ENCODE measurements at regions not wholly inside any gene's neighbourhood (a gene's known extent, or its start where the extent isn't known, plus 50 kb on each side); places are given as distances from the start of the nearest gene placed in this dataset.

DNA sequence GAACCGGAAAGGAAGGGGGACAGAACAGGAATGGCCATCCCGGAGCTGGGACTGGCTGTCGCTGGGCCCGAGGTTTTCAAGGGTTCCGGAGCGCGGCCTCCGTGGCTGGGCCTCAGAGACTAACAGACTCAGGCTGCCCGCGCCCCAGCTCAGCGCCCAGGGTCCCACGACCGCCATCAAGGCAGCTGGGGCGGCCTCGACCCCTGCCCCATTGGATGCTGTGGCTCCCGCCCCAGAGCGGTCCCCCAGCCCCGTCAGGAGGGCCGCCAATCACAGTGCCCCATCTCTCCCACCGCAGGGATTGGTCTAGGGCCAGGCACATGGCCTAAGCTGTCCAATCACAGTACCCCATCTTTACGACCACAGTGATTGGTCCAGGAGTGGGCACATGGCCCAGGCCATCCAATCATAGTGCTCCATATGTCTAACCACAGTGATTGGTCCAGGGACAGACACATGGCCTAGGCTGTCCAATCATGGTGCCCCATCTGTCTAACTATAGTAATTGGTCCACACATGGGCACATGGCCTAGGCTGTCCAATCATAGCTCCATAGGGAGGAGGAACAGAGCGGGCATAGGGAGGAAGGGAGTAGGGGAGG is 105.3 kb upstream of the NKX1-1 start:
- Histone ChIP-seq H3K36me3 (ENCODE audit: control insufficient read depth, insufficient read depth, low read length) (no peaks in the 10 kb centered on the region), H3K27me3 (replicated peaks; ENCODE audit: control insufficient read depth, insufficient read depth, low read length, poor library complexity, severe bottlenecking) (peaks cover 3% of the 10 kb centered on the region), H3K4me1 (ENCODE audit: control insufficient read depth, insufficient read depth, low read length, poor library complexity, severe bottlenecking) (peaks cover 3% of the 10 kb centered on the region), H3K9me3 (ENCODE audit: control insufficient read depth, low read length) (no peaks in the 10 kb centered on the region), H3K4me3 (ENCODE audit: insufficient read depth, low read depth, low read length, poor library complexity, severe bottlenecking) (no peak overlapping the region), H3K27ac (ENCODE audit: insufficient read depth, low read length, poor library complexity, severe bottlenecking) (no peak overlapping the region)
- DNase-seq: peak in 2 of 3 donors; percentile 17 to 54

- DNase-seq: no peak
Measured at GRCh38 chr4:1510931-1511330, 104.7 kb upstream of the NKX1-1 start.

GRCh38 chr4:1509366-1509765 is 103.1 kb upstream of the NKX1-1 start:
- H3K4me1 ChIP-seq (ENCODE audit: control insufficient read depth, insufficient read depth, low read length, poor library complexity, severe bottlenecking): peaks cover 3% of the 10 kb centered on the region
- peaks cover 3% of the 10 kb centered on the region for H3K27me3 ChIP-seq (replicated peaks; ENCODE audit: control insufficient read depth, insufficient read depth, low read length, poor library complexity, severe bottlenecking)
- no peaks in the 10 kb centered on the region for H3K9me3 ChIP-seq (ENCODE audit: control insufficient read depth, low read length)
- H3K4me3 ChIP-seq (ENCODE audit: insufficient read depth, low read depth, low read length, poor library complexity, severe bottlenecking): no peak overlapping the region
- no peak overlapping the region for H3K27ac ChIP-seq (ENCODE audit: insufficient read depth, low read length, poor library complexity, severe bottlenecking)
- H3K36me3 ChIP-seq (ENCODE audit: control insufficient read depth, insufficient read depth, low read length): no peaks in the 10 kb centered on the region
- DNase-seq: no peak

More at GRCh38 chr4:1510931-1511330, 104.7 kb upstream of the NKX1-1 start:
- Histone ChIP-seq H3K9me3 (ENCODE audit: control insufficient read depth, low read length) (no peaks in the 10 kb centered on the region), H3K27me3 (replicated peaks; ENCODE audit: control insufficient read depth, insufficient read depth, low read length, poor library complexity, severe bottlenecking) (peaks cover 3% of the 10 kb centered on the region), H3K4me3 (ENCODE audit: insufficient read depth, low read depth, low read length, poor library complexity, severe bottlenecking) (no peak overlapping the region), H3K4me1 (ENCODE audit: control insufficient read depth, insufficient read depth, low read length, poor library complexity, severe bottlenecking) (peaks cover 3% of the 10 kb centered on the region), H3K36me3 (ENCODE audit: control insufficient read depth, insufficient read depth, low read length) (no peaks in the 10 kb centered on the region), H3K27ac (ENCODE audit: insufficient read depth, low read length, poor library complexity, severe bottlenecking) (no peak overlapping the region)

- DNase-seq: no peak
- peaks cover 2% of the 10 kb centered on the region for H3K27me3 ChIP-seq (replicated peaks; ENCODE audit: control insufficient read depth, insufficient read depth, low read length, poor library complexity, severe bottlenecking)
- no peak overlapping the region for H3K4me3 ChIP-seq (ENCODE audit: insufficient read depth, low read depth, low read length, poor library complexity, severe bottlenecking)
- no peaks in the 10 kb centered on the region for H3K36me3 ChIP-seq (ENCODE audit: control insufficient read depth, insufficient read depth, low read length)
- H3K4me1 ChIP-seq (ENCODE audit: control insufficient read depth, insufficient read depth, low read length, poor library complexity, severe bottlenecking): peaks cover 3% of the 10 kb centered on the region
- no peaks in the 10 kb centered on the region for H3K9me3 ChIP-seq (ENCODE audit: control insufficient read depth, low read length)
- H3K27ac ChIP-seq (ENCODE audit: insufficient read depth, low read length, poor library complexity, severe bottlenecking): no peak overlapping the region
Measured at GRCh38 chr4:1508161-1509160, 102.2 kb upstream of the NKX1-1 start.

GRCh38 chr4:1506956-1507721 is 100.9 kb upstream of the NKX1-1 start:
- Histone ChIP-seq H3K27ac (ENCODE audit: insufficient read depth, low read length, poor library complexity, severe bottlenecking) (no peak overlapping the region), H3K4me1 (ENCODE audit: control insufficient read depth, insufficient read depth, low read length, poor library complexity, severe bottlenecking) (no peaks in the 10 kb centered on the region), H3K27me3 (replicated peaks; ENCODE audit: control insufficient read depth, insufficient read depth, low read length, poor library complexity, severe bottlenecking) (no peaks in the 10 kb centered on the region), H3K4me3 (ENCODE audit: insufficient read depth, low read depth, low read length, poor library complexity, severe bottlenecking) (no peak overlapping the region), H3K36me3 (ENCODE audit: control insufficient read depth, insufficient read depth, low read length) (no peaks in the 10 kb centered on the region), H3K9me3 (ENCODE audit: control insufficient read depth, low read length) (no peaks in the 10 kb centered on the region)
- DNase-seq: no peak

- no peak overlapping the region for H3K4me3 ChIP-seq (ENCODE audit: insufficient read depth, low read depth, low read length, poor library complexity, severe bottlenecking)
- H3K36me3 ChIP-seq (ENCODE audit: control insufficient read depth, insufficient read depth, low read length): no peaks in the 10 kb centered on the region
- H3K4me1 ChIP-seq (ENCODE audit: control insufficient read depth, insufficient read depth, low read length, poor library complexity, severe bottlenecking): no peaks in the 10 kb centered on the region
- H3K27me3 ChIP-seq (replicated peaks; ENCODE audit: control insufficient read depth, insufficient read depth, low read length, poor library complexity, severe bottlenecking): no peaks in the 10 kb centered on the region
- no peaks in the 10 kb centered on the region for H3K9me3 ChIP-seq (ENCODE audit: control insufficient read depth, low read length)
- DNase-seq: no peak
- H3K27ac ChIP-seq (ENCODE audit: insufficient read depth, low read length, poor library complexity, severe bottlenecking): no peak overlapping the region
Measured at GRCh38 chr4:1505511-1506460, 99.5 kb upstream of the NKX1-1 start.

- DNase-seq: no peak
- Histone ChIP-seq H3K27ac (ENCODE audit: insufficient read depth, low read length, poor library complexity, severe bottlenecking) (no peak overlapping the region), H3K27me3 (replicated peaks; ENCODE audit: control insufficient read depth, insufficient read depth, low read length, poor library complexity, severe bottlenecking) (no peaks in the 10 kb centered on the region), H3K4me1 (ENCODE audit: control insufficient read depth, insufficient read depth, low read length, poor library complexity, severe bottlenecking) (no peaks in the 10 kb centered on the region), H3K4me3 (ENCODE audit: insufficient read depth, low read depth, low read length, poor library complexity, severe bottlenecking) (no peak overlapping the region), H3K36me3 (ENCODE audit: control insufficient read depth, insufficient read depth, low read length) (no peaks in the 10 kb centered on the region), H3K9me3 (ENCODE audit: control insufficient read depth, low read length) (no peaks in the 10 kb centered on the region)
Measured at GRCh38 chr4:1504595-1505500, 98.6 kb upstream of the NKX1-1 start.

GRCh38 chr4:1503583-1504471 is 97.6 kb upstream of the NKX1-1 start:
- DNase-seq: no peak
- no peaks in the 10 kb centered on the region for H3K27me3 ChIP-seq (replicated peaks; ENCODE audit: control insufficient read depth, insufficient read depth, low read length, poor library complexity, severe bottlenecking)
- no peak overlapping the region for H3K27ac ChIP-seq (ENCODE audit: insufficient read depth, low read length, poor library complexity, severe bottlenecking)
- H3K4me3 ChIP-seq (ENCODE audit: insufficient read depth, low read depth, low read length, poor library complexity, severe bottlenecking): no peak overlapping the region
- H3K36me3 ChIP-seq (ENCODE audit: control insufficient read depth, insufficient read depth, low read length): no peaks in the 10 kb centered on the region
- no peaks in the 10 kb centered on the region for H3K9me3 ChIP-seq (ENCODE audit: control insufficient read depth, low read length)
- no peaks in the 10 kb centered on the region for H3K4me1 ChIP-seq (ENCODE audit: control insufficient read depth, insufficient read depth, low read length, poor library complexity, severe bottlenecking)
